NCI-H2029 (cell line): ENCODE measurements at regions not wholly inside any gene's neighbourhood (a gene's known extent, or its start where the extent isn't known, plus 50 kb on each side); places are given as distances from the start of the nearest gene placed in this dataset.

Source experiments
- DNase-seq: peaks from one replicate; lab custom pipeline; 2025; lab: John Stamatoyannopoulos, UW

- DNase-seq, result peak; percentile 66
Observed at GRCh38 chr3:194738254-194739093, 52.8 kb downstream of the FAM43A start.

- DNase-seq, result no peak
Observed at GRCh38 chr3:194739498-194740284, 54.0 kb downstream of the FAM43A start.

- no peak for DNase-seq
Observed at GRCh38 chr3:194740859-194741491, 55.3 kb downstream of the FAM43A start.

GRCh38 chr3:194741916-194742315 is 56.2 kb downstream of the FAM43A start:
- DNase-seq, result no peak

GRCh38 chr3:194744826-194745225 is 59.1 kb downstream of the FAM43A start:
- no peak for DNase-seq

- no peak for DNase-seq
Observed at GRCh38 chr3:194745422-194746184, 59.9 kb downstream of the FAM43A start.

- no peak for DNase-seq
Observed at GRCh38 chr3:194748225-194748624, 62.5 kb downstream of the FAM43A start.

- no peak for DNase-seq
Observed at GRCh38 chr3:194749631-194750490, 64.2 kb downstream of the FAM43A start.

- no peak for DNase-seq
Observed at GRCh38 chr3:194750491-194750828, 64.8 kb downstream of the FAM43A start.

GRCh38 chr3:194755671-194756459 is 70.2 kb downstream of the FAM43A start:
- DNase-seq, result no peak

- DNase-seq, result peak; percentile 47
Observed at GRCh38 chr3:194756460-194756779, 70.7 kb downstream of the FAM43A start.

GRCh38 chr3:194756791-194757325 is 71.2 kb downstream of the FAM43A start:
- DNase-seq, result no peak

GRCh38 chr3:194757647-194758061 is 72.0 kb downstream of the FAM43A start:
- DNase-seq, result no peak

- DNase-seq, result no peak
Observed at GRCh38 chr3:194758716-194759115, 73.0 kb downstream of the FAM43A start.

- DNase-seq, result no peak
Observed at GRCh38 chr3:194760494-194761137, 74.9 kb downstream of the FAM43A start.

GRCh38 chr3:194761384-194761783 is 75.7 kb downstream of the FAM43A start:
- peak; percentile 82 for DNase-seq

GRCh38 chr3:194766845-194767244 is 81.2 kb downstream of the FAM43A start:
- DNase-seq, result no peak

- DNase-seq, result no peak
Observed at GRCh38 chr3:194767446-194768207, 81.9 kb downstream of the FAM43A start.

- no peak for DNase-seq
Observed at GRCh38 chr3:194768586-194768985, 82.9 kb downstream of the FAM43A start.
